GM12874 (cell line): ENCODE measurements at regions not wholly inside any gene's neighbourhood (a gene's known extent, or its start where the extent isn't known, plus 50 kb on each side); places are given as distances from the start of the nearest gene placed in this dataset.

Experiments
- CTCF ChIP-seq: IDR thresholded peaks from 2 replicates; pipeline ENCODE4 v1.5.1; 2011; ENCODE audit warnings: low read depth, mild to moderate bottlenecking, control low read depth, low read length, moderate library complexity; ENCODE audit not compliant: insufficient read depth

GRCh38 chr1:218570456-218570855 is 225.3 kb downstream of the TGFB2 start:
- TF ChIP-seq CTCF, result no peak

GRCh38 chr1:218571491-218571890 is 226.4 kb downstream of the TGFB2 start:
- no peak for TF ChIP-seq CTCF

GRCh38 chr1:218572050-218572449 is 226.9 kb downstream of the TGFB2 start:
- no peak for TF ChIP-seq CTCF

- TF ChIP-seq CTCF, result no peak
Measured at GRCh38 chr1:218573925-218574324, 228.8 kb downstream of the TGFB2 start.

GRCh38 chr1:218575079-218575478 is 229.9 kb downstream of the TGFB2 start:
- TF ChIP-seq CTCF, result no peak

- TF ChIP-seq CTCF, result no peak
Measured at GRCh38 chr1:218575856-218576255, 230.7 kb downstream of the TGFB2 start.

GRCh38 chr1:218582646-218583045 is 237.5 kb downstream of the TGFB2 start:
- no peak for TF ChIP-seq CTCF

- no peak for TF ChIP-seq CTCF
Measured at GRCh38 chr1:218584418-218585155, 239.5 kb downstream of the TGFB2 start.
